HepG2 (cell line): ENCODE measurements at regions not wholly inside any gene's neighbourhood (a gene's known extent, or its start where the extent isn't known, plus 50 kb on each side); places are given as distances from the start of the nearest gene placed in this dataset.

Experiments used
- ATAC-seq: fragments of 200-7000 bp; cut with Tn5 transposase; 3 replicates; pipeline ENCODE4 v1.9.1; 2020; ENCODE audit warnings: mild to moderate bottlenecking, moderate library complexity
- BruUV-seq: library from RNA; stranded (reverse); fragments of 400-500 nt; replicated peaks from 2 replicates; lab custom pipeline; 2021; lab: Mats Ljungman, UMichigan
- CTCF ChIA-PET: fragments of 300-600 bp; formaldehyde crosslinking; extraction: SDS; loops from one replicate; lab custom pipeline; 2021; ENCODE audit warnings: low total read pairs, inconsistent platforms, low intra/inter-chr PET ratio; lab: Yijun Ruan, JAX
- POLR2A ChIA-PET: fragments of 350-600 bp; sonication (Branson Sonifier 250); formaldehyde crosslinking; loops from one replicate; lab custom pipeline; 2020; ENCODE audit warnings: antibody characterized with exemption, inconsistent platforms; lab: Yijun Ruan, JAX
- DNase-seq: peaks from one replicate; pipeline ENCODE4 v3.0.0-alpha.2; 2015; ENCODE audit warnings: low spot score
- FAIRE-seq: peaks from 3 replicates; lab custom pipeline; 2011; peaks lifted over from hg19 to GRCh38; lab: Jason Lieb, UNC
- H2AFZ ChIP-seq: one replicate; pipeline ENCODE4 v1.6.1; 2011; ENCODE audit warnings: low read length, inconsistent platforms
- H3K27ac ChIP-seq: fragments of 300-600 bp; 3 replicates; pipeline ENCODE4 v1.8.0; 2011; ENCODE audit warnings: mixed run types, mild to moderate bottlenecking, mixed read lengths, low read length, inconsistent platforms; ENCODE audit not compliant: insufficient read depth; ENCODE audit errors: extremely low read length
- H3K27me3 ChIP-seq, 2 experiments: fragments of 200-600 bp in 1 of 2; 2 replicates in 1 of 2; 3 replicates in 1 of 2; pipeline versions ENCODE4 v1.6.0 to v1.8.0; 2011; ENCODE audit warnings: low read length in 2 of 2, mild to moderate bottlenecking in 2 of 2, moderate library complexity in 2 of 2, inconsistent platforms in 1 of 2; ENCODE audit not compliant: insufficient read depth in 2 of 2, control insufficient read depth in 1 of 2
- H3K36me3 ChIP-seq, 2 experiments: fragments of 200-600 bp in 1 of 2; replicated peaks in 1 of 2; 2 replicates in 1 of 2; 3 replicates in 1 of 2; pipeline versions ENCODE4 v1.5.1 to v1.8.0; 2011; ENCODE audit warnings: low read length in 2 of 2, inconsistent platforms in 1 of 2; ENCODE audit not compliant: insufficient read depth in 2 of 2, control insufficient read depth in 1 of 2
- H3K4me1 ChIP-seq: 2 replicates; pipeline ENCODE4 v1.5.1; 2012; ENCODE audit warnings: low read length, inconsistent platforms; ENCODE audit not compliant: insufficient read depth
- H3K4me2 ChIP-seq: 2 replicates; pipeline ENCODE4 v1.6.0; 2011; ENCODE audit warnings: low read depth, low read length, inconsistent platforms
- H3K4me3 ChIP-seq, 3 experiments: fragments of 200-600 bp in 1 of 3; sonication (generic), shearing (Covaris generic) in 1 of 3; replicated peaks in 1 of 3; 2 replicates each; pipeline ENCODE4 v1.5.1; 2011 to 2016; ENCODE audit warnings: low read length in 3 of 3, inconsistent platforms in 2 of 3, low read depth in 2 of 3, mild to moderate bottlenecking in 2 of 3, control low read depth in 1 of 3, mixed read lengths in 1 of 3; ENCODE audit not compliant: insufficient read depth in 1 of 3
- H3K79me2 ChIP-seq: one replicate; pipeline ENCODE4 v1.6.1; 2011; ENCODE audit warnings: low read length, inconsistent platforms; ENCODE audit not compliant: insufficient read depth
- H3K9ac ChIP-seq: 2 replicates; pipeline ENCODE4 v1.6.0; 2011; ENCODE audit warnings: mild to moderate bottlenecking, low read depth, low read length, inconsistent platforms; ENCODE audit not compliant: insufficient read depth
- H3K9me3 ChIP-seq: 2 replicates; pipeline ENCODE4 v1.5.1; 2012; ENCODE audit warnings: mild to moderate bottlenecking, low read length
- H4K20me1 ChIP-seq: 2 replicates; pipeline ENCODE4 v1.6.0; 2011; ENCODE audit warnings: inconsistent platforms, mild to moderate bottlenecking, low read length, moderate library complexity; ENCODE audit not compliant: insufficient read depth
- ARID2 ChIP-seq: sonication (generic); formaldehyde crosslinking; IDR thresholded peaks from 2 replicates; pipeline ENCODE4 v1.8.1; 2022; ENCODE audit warnings: mild to moderate bottlenecking, missing genetic modification reagents, borderline replicate concordance
- FOXC1 ChIP-seq: sonication (generic); formaldehyde crosslinking; IDR thresholded peaks from 2 replicates; pipeline ENCODE4 v1.8.0; 2022; ENCODE audit warnings: mild to moderate bottlenecking, missing genetic modification reagents, borderline replicate concordance
- HMG20A ChIP-seq: IDR thresholded peaks from 2 replicates; pipeline ENCODE4 v1.6.1; 2016; ENCODE audit warnings: borderline replicate concordance
- HNRNPK ChIP-seq: fragments of 200-400 bp; formaldehyde crosslinking; IDR thresholded peaks from 2 replicates; pipeline ENCODE4 v1.6.1; 2018; ENCODE audit warnings: low read length, low read depth, moderate library complexity, mild to moderate bottlenecking; ENCODE audit not compliant: poor library complexity, severe bottlenecking
- POLR2A ChIP-seq, 2 experiments: IDR thresholded peaks; 2 replicates each; pipeline ENCODE4 v1.6.1; 2011; ENCODE audit warnings: low read depth in 2 of 2, low read length in 2 of 2, mild to moderate bottlenecking in 1 of 2, moderate library complexity in 1 of 2; ENCODE audit not compliant: insufficient read depth in 1 of 2
- SUZ12 ChIP-seq: fragments of 150-350 bp; IDR thresholded peaks from 2 replicates; pipeline ENCODE4 v1.6.1; 2014; ENCODE audit warnings: low read depth, low read length
- ZBTB7A ChIP-seq: sonication (generic); formaldehyde crosslinking; IDR thresholded peaks from 2 replicates; pipeline ENCODE4 v1.8.0; 2022; ENCODE audit warnings: mild to moderate bottlenecking, missing genetic modification reagents
- ZNF335 ChIP-seq: sonication (generic); formaldehyde crosslinking; IDR thresholded peaks from 2 replicates; pipeline ENCODE4 v1.4.0; 2020; ENCODE audit warnings: missing genetic modification reagents
- WGBS: methylation state at CpG from one replicate; pipeline ENCODE4 v1.1.6; 2017; ENCODE audit warnings: low lambda C conversion rate; 5-methylcytosine and 5-hydroxymethylcytosine counted together
- in situ Hi-C: cut with HindIII; loops from 2 replicates; pipeline ENCODE4 v1.10.0; 2017; ENCODE audit warnings: low pct_unique_long_range_greater_than_20kb; ENCODE audit not compliant: extremely low pct_ligation_motif_present
- intact Hi-C: fragments of 100-400 bp; cut with micrococcal nuclease; formaldehyde crosslinking; loops from one replicate; pipeline ENCODE4 v1.10.0; 2022; ENCODE audit not compliant: unreplicated experiment
- TF ChIP-seq, protein P1 (sequence below): sonication (generic); formaldehyde crosslinking; IDR thresholded peaks from 2 replicates; pipeline ENCODE4 v1.4.0; 2020; ENCODE audit warnings: mild to moderate bottlenecking, missing genetic modification reagents

DNA sequence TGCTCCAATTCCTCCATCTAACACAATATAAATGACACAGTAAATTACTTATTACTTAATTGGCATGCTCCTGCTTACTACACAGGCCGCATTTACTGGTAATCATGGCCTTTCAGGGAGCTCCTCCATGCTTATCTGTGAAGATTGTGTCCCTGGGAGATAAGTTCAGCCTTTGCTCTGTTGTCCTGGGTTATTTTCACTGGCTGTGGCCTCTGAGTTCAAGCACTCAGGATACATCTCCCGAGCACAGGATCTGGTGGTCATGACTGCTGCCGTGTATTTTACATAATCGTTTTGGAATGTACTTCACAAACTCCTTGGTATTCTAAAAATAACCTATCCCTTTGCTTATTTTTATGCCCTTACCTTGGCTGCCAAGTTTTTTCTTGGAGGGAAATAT lies 215.7 kb downstream of the ICE1 start:
- BruUV-seq = no TSS peak
- H3K36me3 ChIP-seq = no peaks in the 10 kb centered on the region
- H3K79me2 ChIP-seq = no peaks in the 10 kb centered on the region
- ATAC-seq = no peak
- no peak for TF ChIP-seq HMG20A
- no peak for TF ChIP-seq ZBTB7A (CRISPR knock-in tag)
- CTCF ChIA-PET = no interaction called here
- FAIRE-seq = no peak
- no peak overlapping the region for H3K9ac ChIP-seq
- 0% methylated on average over 4 of the region's 4 CpGs for WGBS
- in situ Hi-C loops = no loop called here
- intact Hi-C loops = no loop called here
- DNase-seq = no peak
- no peak overlapping the region for H3K4me2 ChIP-seq
- H3K4me1 ChIP-seq = no peaks in the 10 kb centered on the region
- H3K9me3 ChIP-seq = no peaks in the 10 kb centered on the region
- POLR2A ChIA-PET = no interaction called here
- no peak overlapping the region for H3K4me3 ChIP-seq
- no peak overlapping the region for H3K27ac ChIP-seq
- H4K20me1 ChIP-seq = no peaks in the 10 kb centered on the region
- no peak overlapping the region for H2AFZ ChIP-seq
- peaks cover 0 to 7% of the 10 kb centered on the region in 2 experiments; a peak in 2 of 5 replicates for H3K27me3 ChIP-seq

GRCh38 chr5:5637173-5637572 lies 214.7 kb downstream of the ICE1 start:
- 0% methylated on average over 2 of the region's 2 CpGs for WGBS
- ChIA-PET POLR2A (no interaction called here), CTCF (no interaction called here)
- no peak overlapping the region for H3K4me2 ChIP-seq
- no peaks in the 10 kb centered on the region for H3K9me3 ChIP-seq
- H3K4me1 ChIP-seq = no peaks in the 10 kb centered on the region
- H3K27me3 ChIP-seq = peaks cover 0 to 7% of the 10 kb centered on the region in 2 experiments; a peak in 2 of 5 replicates
- no peak overlapping the region for H3K4me3 ChIP-seq
- no peak for ATAC-seq
- TF ChIP-seq FOXC1 (CRISPR knock-in tag) (no peak), ZNF335 (CRISPR knock-in tag) (no peak), POLR2A (IDR thresholded peaks at IDR 0.05; ENCODE audit: insufficient read depth in 1 of 2, low read depth in 2 of 2, low read length in 2 of 2) (no peak), SUZ12 (no peak), HNRNPK (no peak), ARID2 (CRISPR knock-in tag) (no peak)
- TF ChIP-seq, protein P1, sequence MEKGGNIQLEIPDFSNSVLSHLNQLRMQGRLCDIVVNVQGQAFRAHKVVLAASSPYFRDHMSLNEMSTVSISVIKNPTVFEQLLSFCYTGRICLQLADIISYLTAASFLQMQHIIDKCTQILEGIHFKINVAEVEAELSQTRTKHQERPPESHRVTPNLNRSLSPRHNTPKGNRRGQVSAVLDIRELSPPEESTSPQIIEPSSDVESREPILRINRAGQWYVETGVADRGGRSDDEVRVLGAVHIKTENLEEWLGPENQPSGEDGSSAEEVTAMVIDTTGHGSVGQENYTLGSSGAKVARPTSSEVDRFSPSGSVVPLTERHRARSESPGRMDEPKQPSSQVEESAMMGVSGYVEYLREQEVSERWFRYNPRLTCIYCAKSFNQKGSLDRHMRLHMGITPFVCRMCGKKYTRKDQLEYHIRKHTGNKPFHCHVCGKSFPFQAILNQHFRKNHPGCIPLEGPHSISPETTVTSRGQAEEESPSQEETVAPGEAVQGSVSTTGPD = no peak
- no peaks in the 10 kb centered on the region for H3K79me2 ChIP-seq
- H3K36me3 ChIP-seq = no peaks in the 10 kb centered on the region
- BruUV-seq = no TSS peak
- no peak overlapping the region for H2AFZ ChIP-seq
- no peak for FAIRE-seq
- in situ Hi-C loops (no loop called here), intact Hi-C loops (no loop called here)
- no peak overlapping the region for H3K9ac ChIP-seq
- no peak for DNase-seq
- H3K27ac ChIP-seq = no peak overlapping the region
- no peaks in the 10 kb centered on the region for H4K20me1 ChIP-seq
